Spleen (tissue), 11 donors: ENCODE measurements at regions not wholly inside any gene's neighbourhood (a gene's known extent, or its start where the extent isn't known, plus 50 kb on each side); places are given as distances from the start of the nearest gene placed in this dataset.

Experiments
- DNase-seq: peaks from one replicate; pipeline ENCODE4 v3.0.0-alpha.2; 2020
- H3K27ac ChIP-seq, 8 donors: fragments of 200-600 bp; sonication (generic) in 7 of 8; 1 replicate in 4 of 8; 2 replicates in 4 of 8; pipeline versions ENCODE4 v1.5.0 to v1.8.0; 2016 to 2021; ENCODE audit warnings: inconsistent platforms in 4 of 8, mild to moderate bottlenecking in 4 of 8, moderate library complexity in 1 of 8
- H3K27me3 ChIP-seq, 7 donors: fragments of 200-600 bp; sonication (generic) in 6 of 7; replicated peaks in 1 of 7; 1 replicate in 4 of 7; 2 replicates in 3 of 7; pipeline versions ENCODE4 v1.5.0 to v1.8.0; 2016 to 2021; ENCODE audit warnings: inconsistent platforms in 3 of 7, mild to moderate bottlenecking in 1 of 7
- H3K36me3 ChIP-seq, 6 donors: fragments of 200-600 bp; sonication (generic) in 5 of 6; 1 replicate in 4 of 6; 2 replicates in 2 of 6; pipeline versions ENCODE4 v1.5.0 to v1.8.0; 2016 to 2021; ENCODE audit warnings: inconsistent platforms in 2 of 6
- H3K4me1 ChIP-seq, 6 donors: fragments of 200-600 bp; sonication (generic) in 5 of 6; 1 replicate in 3 of 6; 2 replicates in 3 of 6; pipeline versions ENCODE4 v1.5.0 to v1.8.0; 2016 to 2021; ENCODE audit warnings: inconsistent platforms in 3 of 6
- H3K4me3 ChIP-seq, 8 donors: fragments of 200-600 bp; sonication (generic) in 7 of 8; 1 replicate in 4 of 8; 2 replicates in 4 of 8; pipeline versions ENCODE4 v1.5.0 to v1.8.0; 2016 to 2021; ENCODE audit warnings: inconsistent platforms in 4 of 8, mild to moderate bottlenecking in 4 of 8, moderate library complexity in 2 of 8
- H3K9me3 ChIP-seq, 8 donors: fragments of 200-600 bp; sonication (generic) in 7 of 8; 1 replicate in 4 of 8; 2 replicates in 4 of 8; pipeline versions ENCODE4 v1.5.0 to v1.8.0; 2016 to 2021; ENCODE audit warnings: inconsistent platforms in 4 of 8
- CTCF ChIP-seq, 11 experiments: fragments of 200-600 bp in 7 of 11; fragments of 450-650 bp in 4 of 11; sonication (generic) in 4 of 11; IDR thresholded peaks in 8 of 11; conservative IDR thresholded peaks in 3 of 11; 1 replicate in 7 of 11; 2 replicates in 4 of 11; pipeline versions ENCODE4 v1.4.0 to v1.8.0; 2016 to 2021; ENCODE audit warnings: antibody characterized with exemption in 11 of 11, inconsistent platforms in 4 of 11, mild to moderate bottlenecking in 1 of 11
- POLR2A ChIP-seq, 3 donors: fragments of 450-650 bp; IDR thresholded peaks; one replicate each; pipeline ENCODE4 v1.5.1; 2017; ENCODE audit warnings: antibody characterized with exemption in 3 of 3, mild to moderate bottlenecking in 1 of 3
- POLR2AphosphoS5 ChIP-seq, 3 donors: sonication (generic); formaldehyde crosslinking; IDR thresholded peaks; one replicate each; pipeline ENCODE4 v1.5.1; 2017; ENCODE audit warnings: antibody characterized with exemption in 3 of 3
- WGBS, 5 donors: extraction: QIAGEN DNeasy Blood & Tissue Kit in 3 of 5; methylation state at CpG; one replicate each; pipeline versions ENCODE4 v1.1.5 to v1.1.7; 2013 to 2018; 5-methylcytosine and 5-hydroxymethylcytosine counted together
- intact Hi-C: fragments of 100-400 bp; cut with DNase I; formaldehyde crosslinking; loops from one replicate; pipeline ENCODE4 v1.15.0; 2023; ENCODE audit warnings: low total_unique reads
- donor health status: healthy with polysubstance abuse.
- donor health status: DM: no; HTN: no; CAD: no; lungs with moderate emphysema.
- donor health status: DM: no; HTN: no; CAD: no.
- donor health status: Bipolar disorder and iron deficiency.
- donor health status: healthy.
- donor health status: DM: no; HTN: no; CAD: no.
- donor health status: DM: yes; HTN: yes; CAD: no.

GRCh38 chr20:39234520-39235095 is 272.5 kb downstream of the DHX35 start:
- no peaks in the 10 kb centered on the region for H3K9me3 ChIP-seq
- peaks cover 0 to 6% (median 0%) of the 10 kb centered on the region in 7 donors for H3K27me3 ChIP-seq
- intact Hi-C loops: no loop called here
- TF ChIP-seq POLR2A (IDR thresholded peaks at IDR 0.05): no peak
- no peak for TF ChIP-seq POLR2AphosphoS5 (IDR thresholded peaks at IDR 0.05)
- TF ChIP-seq CTCF (IDR thresholded peaks at IDR 0.05 in 8 of 11, conservative IDR thresholded peaks at IDR 0.05 in 3 of 11): no peak
- 56 to 79% (median 64%) methylated on average over 7 of the region's 7 CpGs for WGBS, 5 donors
- no peak overlapping the region for H3K4me3 ChIP-seq
- DNase-seq: no peak
- no peak overlapping the region for H3K27ac ChIP-seq
- H3K36me3 ChIP-seq: no peaks in the 10 kb centered on the region
- no peaks in the 10 kb centered on the region for H3K4me1 ChIP-seq

DNA sequence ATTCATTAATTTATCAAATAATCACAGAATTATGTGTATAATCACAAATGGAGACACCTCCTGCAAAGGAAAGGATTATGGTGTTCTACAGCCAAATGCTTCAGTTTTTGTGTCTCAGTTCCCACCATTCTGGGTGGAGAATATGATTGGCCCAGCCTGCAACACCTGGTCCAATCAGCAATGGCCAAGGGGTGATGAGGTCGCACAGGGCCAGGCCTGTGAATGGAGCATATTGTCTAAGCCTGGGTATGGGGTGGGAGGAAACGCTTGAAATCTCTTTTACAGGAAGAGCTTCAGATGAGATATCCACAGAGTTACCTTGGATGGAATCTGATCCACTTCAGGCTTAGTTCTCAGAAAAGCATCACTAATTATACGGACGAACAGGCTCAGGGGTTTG is 271.6 kb downstream of the DHX35 start:
- Histone ChIP-seq H3K36me3 (no peaks in the 10 kb centered on the region), H3K27me3 (peaks cover 0 to 6% (median 0%) of the 10 kb centered on the region in 7 donors), H3K4me1 (no peaks in the 10 kb centered on the region), H3K9me3 (no peaks in the 10 kb centered on the region), H3K4me3 (no peak overlapping the region), H3K27ac (no peak overlapping the region)
- intact Hi-C loops: no loop called here
- TF ChIP-seq CTCF (IDR thresholded peaks at IDR 0.05 in 8 of 11, conservative IDR thresholded peaks at IDR 0.05 in 3 of 11) (no peak), POLR2A (IDR thresholded peaks at IDR 0.05) (no peak), POLR2AphosphoS5 (IDR thresholded peaks at IDR 0.05) (no peak)
- no peak for DNase-seq
- 80 to 94% (median 87%) methylated on average over 4 of the region's 4 CpGs for WGBS, 5 donors

- Histone ChIP-seq H3K4me1 (no peaks in the 10 kb centered on the region), H3K27ac (no peak overlapping the region), H3K9me3 (no peaks in the 10 kb centered on the region), H3K4me3 (no peak overlapping the region), H3K36me3 (no peaks in the 10 kb centered on the region), H3K27me3 (peaks cover 0 to 25% (median 0%) of the 10 kb centered on the region in 7 donors)
- TF ChIP-seq POLR2AphosphoS5 (IDR thresholded peaks at IDR 0.05) (no peak), POLR2A (IDR thresholded peaks at IDR 0.05) (no peak), CTCF (IDR thresholded peaks at IDR 0.05 in 8 of 11, conservative IDR thresholded peaks at IDR 0.05 in 3 of 11) (no peak)
- DNase-seq: no peak
- intact Hi-C loops: no loop called here
- WGBS, 5 donors: 69 to 82% (median 78%) methylated on average over 7 of the region's 7 CpGs
These were observed 265.3 kb downstream of the DHX35 start for GRCh38 chr20:39227416-39227815.

DNA sequence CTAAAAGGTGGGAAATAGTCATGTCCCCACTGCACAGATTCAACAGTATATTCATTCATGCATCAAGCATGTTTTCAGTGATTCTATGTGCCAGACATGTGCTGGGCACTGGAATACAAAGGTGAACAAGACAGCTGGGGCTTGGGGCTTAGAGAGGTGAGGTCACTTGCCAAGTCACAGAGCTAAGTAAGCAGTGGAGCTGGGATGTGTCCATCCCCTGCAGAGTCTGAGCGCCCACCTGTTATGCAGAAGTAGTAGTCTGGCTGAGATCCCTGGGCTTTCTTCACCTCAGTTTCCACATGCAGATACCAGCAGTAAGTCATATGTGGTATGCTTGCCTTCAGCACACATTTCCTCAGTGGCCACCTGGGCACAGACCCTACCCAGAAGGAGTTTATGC is 263.8 kb downstream of the DHX35 start:
- peaks cover 0 to 30% (median 0%) of the 10 kb centered on the region in 7 donors for H3K27me3 ChIP-seq
- no peak overlapping the region for H3K4me3 ChIP-seq
- no peaks in the 10 kb centered on the region for H3K4me1 ChIP-seq
- intact Hi-C loops: no loop called here
- DNase-seq: no peak
- H3K36me3 ChIP-seq: no peaks in the 10 kb centered on the region
- no peaks in the 10 kb centered on the region for H3K9me3 ChIP-seq
- no peak for TF ChIP-seq POLR2AphosphoS5 (IDR thresholded peaks at IDR 0.05)
- TF ChIP-seq CTCF (IDR thresholded peaks at IDR 0.05 in 8 of 11, conservative IDR thresholded peaks at IDR 0.05 in 3 of 11): no peak
- no peak for TF ChIP-seq POLR2A (IDR thresholded peaks at IDR 0.05)
- 84 to 100% (median 96%) methylated on average over 1 of the region's 1 CpG; no CpG with 5 or more reads in 1 of the 5 donors for WGBS, 5 donors
- no peak overlapping the region for H3K27ac ChIP-seq
